OCI-LY1 (cell line): ENCODE measurements at regions not wholly inside any gene's neighbourhood (a gene's known extent, or its start where the extent isn't known, plus 50 kb on each side); places are given as distances from the start of the nearest gene placed in this dataset.

ENCODE experiments used
- H2AFZ ChIP-seq: fragments of 200-600 bp; sonication (generic), shearing (Covaris generic); 2 replicates; pipeline ENCODE4 v1.6.0; 2014; ENCODE audit warnings: antibody characterized with exemption, mild to moderate bottlenecking, low read length
- H3F3A ChIP-seq: fragments of 200-600 bp; sonication (generic), shearing (Covaris generic); 2 replicates; pipeline ENCODE4 v1.6.0; 2014; ENCODE audit warnings: mild to moderate bottlenecking, antibody characterized with exemption, low read length, moderate library complexity; ENCODE audit not compliant: insufficient read depth
- H3K27ac ChIP-seq: fragments of 200-600 bp; sonication (generic); 2 replicates; pipeline ENCODE4 v1.5.1; 2014; ENCODE audit warnings: low read length, mixed run types, mild to moderate bottlenecking, low read depth; ENCODE audit not compliant: poor library complexity, severe bottlenecking
- H3K27me3 ChIP-seq: fragments of 200-600 bp; sonication (generic); 2 replicates; pipeline ENCODE4 v1.6.0; 2014; ENCODE audit warnings: antibody characterized with exemption, mild to moderate bottlenecking, low read length, moderate library complexity; ENCODE audit not compliant: insufficient read depth
- H3K36me3 ChIP-seq: fragments of 200-600 bp; sonication (generic); 2 replicates; pipeline ENCODE4 v1.6.1; 2014; ENCODE audit warnings: mild to moderate bottlenecking, antibody characterized with exemption, low read length, moderate library complexity, mixed read lengths; ENCODE audit not compliant: insufficient read depth
- H3K4me1 ChIP-seq: fragments of 200-600 bp; sonication (generic); 2 replicates; pipeline ENCODE4 v1.5.1; 2014; ENCODE audit warnings: mild to moderate bottlenecking, low read length, moderate library complexity; ENCODE audit not compliant: insufficient read depth, severe bottlenecking
- H3K4me2 ChIP-seq: fragments of 200-600 bp; sonication (generic), shearing (Covaris generic); 2 replicates; pipeline ENCODE4 v1.6.1; 2014; ENCODE audit warnings: low read length
- H3K4me3 ChIP-seq: fragments of 200-600 bp; sonication (generic); 2 replicates; pipeline ENCODE4 v1.5.1; 2014; ENCODE audit warnings: low read length, low read depth, mild to moderate bottlenecking, mixed read lengths; ENCODE audit not compliant: poor library complexity, severe bottlenecking
- H3K79me2 ChIP-seq: fragments of 200-600 bp; shearing (Covaris generic); 2 replicates; pipeline ENCODE4 v1.6.1; 2016; ENCODE audit warnings: mixed run types, low read length, mixed read lengths; ENCODE audit not compliant: insufficient read depth
- H3K9ac ChIP-seq: fragments of 200-600 bp; sonication (generic), shearing (Covaris generic); 2 replicates; pipeline ENCODE4 v1.6.1; 2014; ENCODE audit warnings: mild to moderate bottlenecking, low read length, mixed read lengths
- H3K9me2 ChIP-seq: fragments of 200-600 bp; sonication (generic), shearing (Covaris generic); 2 replicates; pipeline ENCODE4 v1.6.1; 2014; ENCODE audit warnings: low read depth, mild to moderate bottlenecking, low read length, mixed read lengths
- H3K9me3 ChIP-seq: fragments of 200-600 bp; shearing (Covaris generic); 2 replicates; pipeline ENCODE4 v1.6.1; 2014; ENCODE audit warnings: low read length, mixed read lengths
- H4K20me1 ChIP-seq: fragments of 200-600 bp; sonication (generic), shearing (Covaris generic); 2 replicates; pipeline ENCODE4 v1.6.0; 2016; ENCODE audit warnings: mild to moderate bottlenecking, low read length; ENCODE audit not compliant: insufficient read depth
- CTCF ChIP-seq: fragments of 200-600 bp; sonication (generic), shearing (Covaris generic); IDR thresholded peaks from 2 replicates; pipeline ENCODE4 v1.5.1; 2017; ENCODE audit warnings: mild to moderate bottlenecking, antibody characterized with exemption, low read length, moderate library complexity, mixed read lengths
- EZH2 ChIP-seq: fragments of 200-600 bp; sonication (generic), shearing (Covaris generic); IDR thresholded peaks from 2 replicates; pipeline ENCODE4 v1.8.0; 2017; ENCODE audit warnings: borderline replicate concordance, mixed run types, mild to moderate bottlenecking, antibody characterized with exemption, low read length, moderate library complexity, mixed read lengths

GRCh38 chr10:91146146-91146545, 74.3 kb upstream of the PCGF5 start:
- Histone ChIP-seq H4K20me1 (no peaks in the 10 kb centered on the region), H3K79me2 (no peaks in the 10 kb centered on the region), H3K36me3 (no peaks in the 10 kb centered on the region), H3K4me1 (no peaks in the 10 kb centered on the region), H3K4me3 (no peak overlapping the region), H3K9ac (no peak overlapping the region), H3K27ac (no peak overlapping the region), H3F3A (no peaks in the 10 kb centered on the region), H3K9me3 (no peaks in the 10 kb centered on the region), H3K27me3 (no peaks in the 10 kb centered on the region), H3K4me2 (no peak overlapping the region), H3K9me2 (no peaks in the 10 kb centered on the region), H2AFZ (no peak overlapping the region)
- TF ChIP-seq CTCF = no peak
- TF ChIP-seq EZH2 = no peak

- Histone ChIP-seq H3K9me3 (no peaks in the 10 kb centered on the region), H3K9ac (no peak overlapping the region), H3K36me3 (no peaks in the 10 kb centered on the region), H4K20me1 (no peaks in the 10 kb centered on the region), H3K79me2 (no peaks in the 10 kb centered on the region), H2AFZ (no peak overlapping the region), H3K9me2 (no peaks in the 10 kb centered on the region), H3K4me1 (no peaks in the 10 kb centered on the region), H3K4me2 (no peak overlapping the region), H3K27me3 (no peaks in the 10 kb centered on the region), H3K27ac (no peak overlapping the region), H3K4me3 (no peak overlapping the region), H3F3A (no peaks in the 10 kb centered on the region)
- TF ChIP-seq CTCF (no peak), EZH2 (no peak)
Measured at GRCh38 chr10:91149550-91149949, 70.9 kb upstream of the PCGF5 start.

GRCh38 chr10:91150631-91151030, 69.8 kb upstream of the PCGF5 start:
- Histone ChIP-seq H3K27ac (no peak overlapping the region), H3K4me3 (no peak overlapping the region), H3K79me2 (no peaks in the 10 kb centered on the region), H2AFZ (no peak overlapping the region), H3K4me1 (no peaks in the 10 kb centered on the region), H4K20me1 (no peaks in the 10 kb centered on the region), H3K9me3 (no peaks in the 10 kb centered on the region), H3F3A (no peaks in the 10 kb centered on the region), H3K27me3 (no peaks in the 10 kb centered on the region), H3K36me3 (no peaks in the 10 kb centered on the region), H3K9ac (no peak overlapping the region), H3K9me2 (no peaks in the 10 kb centered on the region), H3K4me2 (no peak overlapping the region)
- TF ChIP-seq EZH2 = no peak
- no peak for TF ChIP-seq CTCF
